GM06990 (cell line): ENCODE measurements at regions not wholly inside any gene's neighbourhood (a gene's known extent, or its start where the extent isn't known, plus 50 kb on each side); places are given as distances from the start of the nearest gene placed in this dataset.

Experiments used
- DNase-seq: peaks from one replicate; pipeline ENCODE4 v3.0.0-alpha.2; 2011; ENCODE audit not compliant: insufficient read length; ENCODE audit errors: extremely low read depth
- H3K27me3 ChIP-seq: replicated peaks from 2 replicates; pipeline ENCODE4 v1.6.0; 2011; ENCODE audit warnings: low read length; ENCODE audit not compliant: control insufficient read depth, insufficient read depth
- H3K36me3 ChIP-seq: 2 replicates; pipeline ENCODE4 v1.5.1; 2011; ENCODE audit warnings: low read length; ENCODE audit not compliant: control insufficient read depth, insufficient read depth
- H3K4me3 ChIP-seq: replicated peaks from 2 replicates; pipeline ENCODE4 v1.5.1; 2011; ENCODE audit warnings: low read depth, mild to moderate bottlenecking, control low read depth, low read length
- TF ChIP-seq, protein P1 (sequence below): IDR thresholded peaks from 2 replicates; pipeline ENCODE4 v1.5.1; 2011; ENCODE audit warnings: low read length, control low read depth, mild to moderate bottlenecking, inconsistent platforms; ENCODE audit not compliant: insufficient read depth, poor library complexity, severe bottlenecking

DNA sequence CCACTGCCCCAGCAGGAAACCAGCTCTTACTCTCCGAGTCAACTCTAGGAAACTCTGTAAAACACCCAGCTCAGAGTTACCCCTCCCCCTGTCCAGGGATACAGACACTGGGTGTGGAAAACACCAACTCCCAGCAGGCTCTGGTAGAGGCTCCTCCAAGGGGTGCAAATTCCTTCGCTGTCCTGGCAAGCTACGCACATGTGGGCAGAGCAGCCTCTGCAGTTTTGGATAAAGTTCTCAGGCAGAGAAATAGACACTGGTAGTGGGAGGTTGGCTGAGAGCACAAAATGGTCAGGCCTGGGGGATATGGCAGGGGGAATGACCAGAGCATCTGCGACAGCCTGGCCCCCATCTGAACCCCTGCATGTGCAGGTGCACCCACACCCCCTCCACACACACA is 146.9 kb upstream of the SDK2 start:
- TF ChIP-seq, protein P1, sequence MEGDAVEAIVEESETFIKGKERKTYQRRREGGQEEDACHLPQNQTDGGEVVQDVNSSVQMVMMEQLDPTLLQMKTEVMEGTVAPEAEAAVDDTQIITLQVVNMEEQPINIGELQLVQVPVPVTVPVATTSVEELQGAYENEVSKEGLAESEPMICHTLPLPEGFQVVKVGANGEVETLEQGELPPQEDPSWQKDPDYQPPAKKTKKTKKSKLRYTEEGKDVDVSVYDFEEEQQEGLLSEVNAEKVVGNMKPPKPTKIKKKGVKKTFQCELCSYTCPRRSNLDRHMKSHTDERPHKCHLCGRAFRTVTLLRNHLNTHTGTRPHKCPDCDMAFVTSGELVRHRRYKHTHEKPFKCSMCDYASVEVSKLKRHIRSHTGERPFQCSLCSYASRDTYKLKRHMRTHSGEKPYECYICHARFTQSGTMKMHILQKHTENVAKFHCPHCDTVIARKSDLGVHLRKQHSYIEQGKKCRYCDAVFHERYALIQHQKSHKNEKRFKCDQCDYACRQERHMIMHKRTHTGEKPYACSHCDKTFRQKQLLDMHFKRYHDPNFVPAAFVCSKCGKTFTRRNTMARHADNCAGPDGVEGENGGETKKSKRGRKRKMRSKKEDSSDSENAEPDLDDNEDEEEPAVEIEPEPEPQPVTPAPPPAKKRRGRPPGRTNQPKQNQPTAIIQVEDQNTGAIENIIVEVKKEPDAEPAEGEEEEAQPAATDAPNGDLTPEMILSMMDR, result no peak
- Histone ChIP-seq H3K36me3 (no peaks in the 10 kb centered on the region), H3K4me3 (no peak overlapping the region), H3K27me3 (no peaks in the 10 kb centered on the region; the same call in 1 of the 2 replicates)
- DNase-seq, result no peak

DNA sequence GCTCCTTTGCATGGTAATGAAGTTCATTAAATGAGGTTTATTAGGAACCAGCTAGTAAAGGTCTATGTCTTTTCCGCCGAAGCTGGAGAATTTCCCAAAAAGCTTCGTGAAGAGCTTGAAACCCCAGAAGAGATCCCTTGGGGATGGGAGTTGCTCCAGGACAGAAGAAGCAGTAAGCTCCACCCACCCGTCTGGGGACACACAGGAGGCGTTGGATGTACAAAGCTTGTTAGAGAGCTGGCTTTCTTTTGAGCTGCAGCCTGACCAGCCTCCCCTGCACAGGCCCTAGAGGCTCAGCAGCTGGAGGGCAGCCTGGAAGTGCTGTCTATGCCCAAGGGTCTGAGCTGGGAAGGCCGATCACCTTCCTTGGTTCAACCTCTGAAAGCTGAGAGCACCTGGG is 147.4 kb upstream of the SDK2 start:
- Histone ChIP-seq H3K4me3 (no peak overlapping the region), H3K27me3 (no peaks in the 10 kb centered on the region; the same call in 1 of the 2 replicates), H3K36me3 (no peaks in the 10 kb centered on the region)
- DNase-seq, result no peak
- TF ChIP-seq, protein P1, result no peak

DNA sequence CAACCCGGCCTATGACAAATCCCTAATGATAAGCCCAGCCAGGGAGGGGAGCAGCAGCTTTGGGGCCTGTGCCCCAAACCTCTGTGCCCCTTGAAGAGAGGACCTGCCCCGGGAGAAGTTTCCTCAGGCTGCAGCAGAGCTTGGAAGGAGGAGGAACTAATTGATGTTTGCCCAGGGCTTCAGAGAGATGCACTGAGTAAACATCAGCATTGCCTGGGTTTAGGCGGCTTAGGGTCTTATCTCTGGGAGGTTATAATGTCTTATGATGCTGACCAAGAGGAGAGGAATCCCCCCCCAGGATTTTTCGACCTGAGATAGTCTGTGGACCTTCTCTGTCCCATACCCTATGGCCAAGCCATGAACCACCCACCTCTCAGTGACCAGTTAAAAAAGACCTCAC is 148.7 kb upstream of the SDK2 start:
- no peaks in the 10 kb centered on the region; the same call in none of the 2 replicates for H3K27me3 ChIP-seq
- H3K4me3 ChIP-seq, result no peak overlapping the region
- H3K36me3 ChIP-seq, result no peaks in the 10 kb centered on the region
- no peak for DNase-seq
- TF ChIP-seq, protein P1, result no peak

DNA sequence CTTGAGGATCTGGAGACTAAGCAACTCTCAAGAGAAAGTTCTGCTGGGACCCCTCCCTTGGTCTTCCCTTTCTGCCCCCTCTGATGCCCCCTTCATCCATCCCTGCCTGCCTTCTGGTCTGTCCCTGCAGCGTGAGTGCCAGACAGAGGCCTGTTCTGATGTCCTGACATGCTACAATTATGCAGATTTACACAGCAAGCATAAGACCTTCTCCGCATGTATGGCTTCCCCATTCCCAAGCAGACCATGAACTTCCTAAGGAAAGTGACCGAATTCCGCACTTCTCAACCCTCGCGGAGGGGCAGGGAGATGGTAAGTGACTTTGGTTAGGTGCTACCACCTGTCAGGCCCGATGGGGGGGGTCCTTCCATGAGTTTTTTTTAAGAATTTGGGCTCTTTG is 150.1 kb upstream of the SDK2 start:
- H3K27me3 ChIP-seq, result no peaks in the 10 kb centered on the region; the same call in 1 of the 2 replicates
- no peak for DNase-seq
- TF ChIP-seq, protein P1, result no peak

DNA sequence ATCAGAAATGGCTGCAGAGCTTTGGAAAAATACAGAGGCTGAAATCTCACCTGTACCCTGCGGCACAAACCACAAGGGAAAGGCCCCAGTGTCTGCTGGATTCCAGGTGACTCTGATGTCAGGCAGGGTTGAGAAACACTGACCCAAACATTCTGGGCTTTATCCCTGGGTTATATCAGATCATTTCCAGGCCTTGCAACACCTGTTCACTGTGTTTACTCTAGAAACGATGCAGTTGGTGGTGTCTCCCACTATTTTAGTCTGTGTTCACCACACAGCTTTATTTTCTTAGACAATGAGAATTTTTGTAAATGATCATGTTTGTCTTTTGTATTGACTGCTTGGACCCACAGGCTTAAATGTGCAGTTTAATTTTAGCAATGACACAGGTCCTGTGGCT is 151.5 kb upstream of the SDK2 start:
- no peaks in the 10 kb centered on the region; the same call in 1 of the 2 replicates for H3K27me3 ChIP-seq
- no peak for DNase-seq
- TF ChIP-seq, protein P1, result no peak
- no peaks in the 10 kb centered on the region for H3K36me3 ChIP-seq
- no peak overlapping the region for H3K4me3 ChIP-seq

More for the DNA sequence above, 150.1 kb upstream of the SDK2 start:
- no peak overlapping the region for H3K4me3 ChIP-seq
- H3K36me3 ChIP-seq, result no peaks in the 10 kb centered on the region

DNA sequence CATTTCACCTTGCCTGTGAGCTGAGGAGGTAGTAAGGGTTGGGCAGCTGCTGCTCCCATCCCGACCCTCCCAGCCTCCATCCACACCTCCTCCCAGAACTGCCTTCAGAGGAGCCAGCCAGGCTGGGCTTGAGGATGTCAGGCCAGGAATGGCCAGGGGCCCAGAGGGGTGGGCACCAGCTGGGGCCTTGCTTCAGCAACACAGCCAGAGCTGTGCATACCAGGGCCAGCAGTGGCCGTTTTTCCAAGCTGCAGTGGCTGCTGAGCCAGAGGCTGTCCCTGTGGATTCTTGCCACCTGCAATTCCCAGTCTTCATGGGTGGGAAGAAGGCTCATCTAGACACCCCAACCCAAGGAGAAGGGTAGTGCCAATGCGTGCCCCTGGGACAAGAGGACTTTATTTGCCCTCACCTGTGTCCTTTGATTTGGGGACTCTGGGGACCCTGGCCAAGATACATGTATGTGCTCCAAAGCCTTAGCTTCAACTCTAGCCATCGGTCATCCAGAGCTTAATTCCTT is 153.4 kb upstream of the SDK2 start:
- Histone ChIP-seq H3K4me3 (no peak overlapping the region), H3K27me3 (no peaks in the 10 kb centered on the region; the same call in 1 of the 2 replicates), H3K36me3 (no peaks in the 10 kb centered on the region)
- no peak for DNase-seq
- TF ChIP-seq, protein P1, result no peak
